GM12878 (cell line): ENCODE measurements at regions not wholly inside any gene's neighbourhood (a gene's known extent, or its start where the extent isn't known, plus 50 kb on each side); places are given as distances from the start of the nearest gene placed in this dataset.

Experiments
- ATAC-seq: fragments of 200-7000 bp; cut with Tn5 transposase; 3 replicates; pipeline ENCODE4 v1.9.1; 2020; ENCODE audit warnings: mild to moderate bottlenecking, moderate library complexity
- BruUV-seq: library from RNA; stranded (reverse); fragments of 400-500 nt; replicated peaks from 2 replicates; lab custom pipeline; 2021; lab: Mats Ljungman, UMichigan
- CTCF ChIA-PET: fragments of 300-600 bp; sonication (Branson Sonifier 250); formaldehyde crosslinking; extraction: SDS; loops from one replicate; lab custom pipeline; 2021; ENCODE audit warnings: inconsistent platforms; lab: Yijun Ruan, JAX
- POLR2A ChIA-PET: fragments of 350-600 bp; formaldehyde crosslinking; extraction: SDS; loops from one replicate; lab custom pipeline; 2021; ENCODE audit warnings: inconsistent platforms; lab: Charles Lee
- RAD21 ChIA-PET: fragments of 300-600 bp; sonication (Branson Sonifier 250); formaldehyde crosslinking; loops from one replicate; lab custom pipeline; 2023; ENCODE audit warnings: antibody characterized with exemption; ENCODE audit not compliant: unreplicated experiment; lab: Charles Lee
- SMC1A ChIA-PET: fragments of 300-600 bp; sonication (Branson Sonifier 250); formaldehyde crosslinking; loops from one replicate; lab custom pipeline; 2023; ENCODE audit not compliant: unreplicated experiment, uncharacterized antibody; lab: Charles Lee
- DNase-seq: peaks from one replicate; pipeline ENCODE4 v3.0.0-alpha.2; 2011; ENCODE audit warnings: low read depth, low spot score
- FAIRE-seq: peaks from 3 replicates; lab custom pipeline; 2011; peaks lifted over from hg19 to GRCh38; lab: Jason Lieb, UNC
- H2AFZ ChIP-seq: 2 replicates; pipeline ENCODE4 v1.6.0; 2011; ENCODE audit warnings: low read depth, low read length, control low read depth; ENCODE audit not compliant: control insufficient read depth
- H3K27ac ChIP-seq: 2 replicates; pipeline ENCODE4 v1.5.1; 2011; ENCODE audit warnings: control low read depth; ENCODE audit not compliant: control insufficient read depth, insufficient read depth
- H3K27me3 ChIP-seq, 2 experiments: replicated peaks in 1 of 2; 2 replicates each; pipeline versions ENCODE4 v1.6.0 to v1.6.1; 2011; ENCODE audit warnings: low read length in 1 of 2; ENCODE audit not compliant: control insufficient read depth in 2 of 2, insufficient read depth in 2 of 2
- H3K36me3 ChIP-seq, 2 experiments: 2 replicates each; pipeline ENCODE4 v1.5.1; 2011; ENCODE audit warnings: low read length in 1 of 2; ENCODE audit not compliant: control insufficient read depth in 2 of 2, insufficient read depth in 2 of 2
- H3K4me1 ChIP-seq: 2 replicates; pipeline ENCODE4 v1.6.1; 2011; ENCODE audit warnings: mild to moderate bottlenecking, low read length, moderate library complexity, mixed read lengths; ENCODE audit not compliant: control insufficient read depth, insufficient read depth
- H3K4me2 ChIP-seq: 2 replicates; pipeline ENCODE4 v1.6.0; 2011; ENCODE audit warnings: control low read depth; ENCODE audit not compliant: control insufficient read depth, insufficient read depth
- H3K4me3 ChIP-seq: fragments of 200-600 bp; sonication (generic); 2 replicates; pipeline ENCODE4 v1.5.1; 2016
- H3K79me2 ChIP-seq: 2 replicates; pipeline ENCODE4 v1.6.0; 2011; ENCODE audit warnings: low read length; ENCODE audit not compliant: control insufficient read depth, insufficient read depth
- H3K9ac ChIP-seq: 2 replicates; pipeline ENCODE4 v1.8.0; 2011; ENCODE audit warnings: low read length, control low read depth, mixed read lengths; ENCODE audit not compliant: control insufficient read depth, insufficient read depth
- H3K9me3 ChIP-seq: replicated peaks from 3 replicates; pipeline ENCODE4 v1.5.1; 2011; ENCODE audit warnings: mild to moderate bottlenecking, low read length; ENCODE audit not compliant: control insufficient read depth, insufficient read depth
- H4K20me1 ChIP-seq: 2 replicates; pipeline ENCODE4 v1.6.0; 2011; ENCODE audit not compliant: control insufficient read depth, insufficient read depth
- CBX5 ChIP-seq: sonication (generic); IDR thresholded peaks from 2 replicates; pipeline ENCODE4 v1.6.1; 2016; ENCODE audit warnings: low read depth, moderate library complexity, mild to moderate bottlenecking, inconsistent platforms
- ESRRA ChIP-seq: IDR thresholded peaks from 2 replicates; pipeline ENCODE4 v1.6.1; 2012; ENCODE audit warnings: mild to moderate bottlenecking, low read length, improper control_type of control experiment
- GABPA ChIP-seq: IDR thresholded peaks from 2 replicates; pipeline ENCODE4 v1.6.1; 2014; ENCODE audit warnings: antibody characterized with exemption, low read depth, mild to moderate bottlenecking, inconsistent platforms
- JUNB ChIP-seq: IDR thresholded peaks from 2 replicates; pipeline ENCODE4 v1.6.1; 2016; ENCODE audit warnings: antibody characterized with exemption, mild to moderate bottlenecking
- KAT2A ChIP-seq: conservative IDR thresholded peaks from 2 replicates; pipeline ENCODE4 v1.6.1; 2011; ENCODE audit warnings: low read depth, low read length; ENCODE audit not compliant: control insufficient read depth
- KDM1A ChIP-seq: fragments of 200-600 bp; sonication (generic); IDR thresholded peaks from 2 replicates; pipeline ENCODE4 v1.6.1; 2016; ENCODE audit warnings: borderline replicate concordance
- NFIC ChIP-seq: IDR thresholded peaks from 2 replicates; pipeline ENCODE4 v1.6.1; 2012; ENCODE audit warnings: low read depth, mild to moderate bottlenecking, inconsistent platforms, low read length, moderate library complexity
- PML ChIP-seq: IDR thresholded peaks from 2 replicates; pipeline ENCODE4 v1.6.1; 2012; ENCODE audit warnings: low read length, inconsistent platforms
- POLR2AphosphoS2 ChIP-seq: IDR thresholded peaks from 2 replicates; pipeline ENCODE4 v1.6.1; 2011; ENCODE audit warnings: low read depth, mild to moderate bottlenecking, low read length, improper control_type of control experiment, moderate library complexity
- POU2F2 ChIP-seq: IDR thresholded peaks from 3 replicates; pipeline ENCODE4 v1.6.1; 2011; ENCODE audit warnings: low read depth, mild to moderate bottlenecking, low read length, borderline replicate concordance
- RELA ChIP-seq: fragments of 450-650 bp; IDR thresholded peaks from 2 replicates; pipeline ENCODE4 v1.8.0; 2014; ENCODE audit warnings: borderline replicate concordance; ENCODE audit not compliant: partially characterized antibody
- SPI1 ChIP-seq: IDR thresholded peaks from 2 replicates; pipeline ENCODE4 v1.6.1; 2011; ENCODE audit warnings: low read depth, mild to moderate bottlenecking, low read length, moderate library complexity, borderline replicate concordance; ENCODE audit not compliant: insufficient read depth
- SREBF1 ChIP-seq: IDR thresholded peaks from 2 replicates; pipeline ENCODE4 v1.6.1; 2012; ENCODE audit warnings: mild to moderate bottlenecking, low read length
- STAT1 ChIP-seq: fragments of 450-650 bp; conservative IDR thresholded peaks from 2 replicates; pipeline ENCODE4 v1.6.1; 2014; ENCODE audit warnings: antibody characterized with exemption, mild to moderate bottlenecking
- YY1 ChIP-seq: IDR thresholded peaks from 2 replicates; pipeline ENCODE4 v1.6.1; 2011; ENCODE audit warnings: low read depth, mild to moderate bottlenecking, low read length
- ZNF24 ChIP-seq: fragments of 450-650 bp; IDR thresholded peaks from 2 replicates; pipeline ENCODE4 v1.6.1; 2017; ENCODE audit warnings: antibody characterized with exemption, mild to moderate bottlenecking
- ZZZ3 ChIP-seq: IDR thresholded peaks from 2 replicates; pipeline ENCODE4 v1.6.1; 2011; ENCODE audit warnings: low read depth; ENCODE audit not compliant: control insufficient read depth, insufficient read length
- WGBS: methylation state at CpG from one replicate; pipeline ENCODE4 v1.1.6; 2016; ENCODE audit warnings: low lambda C conversion rate; ENCODE audit not compliant: insufficient replicate concordance, insufficient coverage; ENCODE audit errors: missing lambda C conversion rate; 5-methylcytosine and 5-hydroxymethylcytosine counted together
- in situ Hi-C: fragments of 300-500 bp; cut with MboI; formaldehyde crosslinking; loops from 9 replicates; pipeline ENCODE4 v1.14.3; 2018; ENCODE audit warnings: mixed read lengths
- intact Hi-C: fragments of 100-400 bp; cut with micrococcal nuclease; formaldehyde crosslinking; loops from one replicate; pipeline ENCODE4 v1.14.2; 2022; ENCODE audit not compliant: unreplicated experiment
- TF ChIP-seq, protein P1 (sequence below): fragments of 450-650 bp; conservative IDR thresholded peaks from 2 replicates; pipeline ENCODE4 v1.6.1; 2017; ENCODE audit warnings: mild to moderate bottlenecking, moderate library complexity
- TF ChIP-seq, protein P2 (sequence below): fragments of 450-650 bp; IDR thresholded peaks from 2 replicates; pipeline ENCODE4 v1.6.1; 2017; ENCODE audit warnings: low read depth, mild to moderate bottlenecking, moderate library complexity
- TF ChIP-seq, protein P3 (sequence below), 3 experiments: IDR thresholded peaks in 2 of 3; conservative IDR thresholded peaks in 1 of 3; 2 replicates each; pipeline ENCODE4 v1.5.1; 2011; ENCODE audit warnings: low read depth in 3 of 3, low read length in 3 of 3, mild to moderate bottlenecking in 3 of 3, control low read depth in 2 of 3, moderate library complexity in 2 of 3, inconsistent platforms in 1 of 3, mixed read lengths in 1 of 3; ENCODE audit not compliant: control insufficient read depth in 2 of 3, insufficient read depth in 1 of 3; ENCODE audit errors: extremely low read depth in 1 of 3

DNA sequence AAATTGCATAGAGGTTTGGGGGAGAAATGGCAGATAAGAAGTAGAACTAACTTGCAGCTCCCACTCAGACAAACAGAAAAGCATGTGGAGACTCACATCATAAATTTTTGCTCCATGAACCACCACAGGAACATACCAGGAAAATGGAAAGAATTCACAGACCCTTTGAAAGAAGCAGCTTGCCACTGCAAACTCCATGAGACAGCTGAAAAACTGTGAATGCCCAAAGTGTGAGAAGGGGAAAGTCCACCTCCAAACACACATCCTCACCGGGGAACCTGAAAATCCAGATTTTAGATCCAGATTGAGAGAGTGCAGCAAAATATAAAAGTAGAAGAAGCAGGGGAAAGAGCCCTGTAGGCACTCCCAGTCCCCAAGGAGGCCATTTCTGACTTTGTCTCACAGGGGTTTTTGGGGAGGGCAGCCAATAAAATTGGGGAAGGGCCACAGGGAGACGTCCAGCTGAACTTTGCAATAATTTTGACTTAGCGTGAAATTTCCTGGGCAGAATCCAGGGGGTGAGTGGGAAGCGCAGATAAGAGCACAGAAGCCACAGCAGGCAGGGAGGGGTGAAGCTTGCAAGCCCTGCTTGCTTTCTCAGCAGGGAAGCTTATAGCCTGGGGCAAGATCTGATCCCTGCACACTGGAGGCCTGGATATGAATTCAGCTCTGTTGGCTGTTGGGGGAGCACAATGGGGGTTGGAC, 183.4 kb upstream of the UBE2E2 start:
- FAIRE-seq: no peak
- in situ Hi-C loops: no loop called here
- CTCF ChIA-PET: interaction anchor here (2.0 kb wide), 1 partner anchor 9 kb away, joined by 5 read pairs; no protein-coding TSS in a partner anchor

More for the DNA sequence above, 183.4 kb upstream of the UBE2E2 start:
- H3K79me2 ChIP-seq: no peaks in the 10 kb centered on the region
- no peak overlapping the region for H3K4me3 ChIP-seq
- POLR2A ChIA-PET: no interaction called here
- intact Hi-C loops: no loop called here
- 72% methylated on average over 4 of the region's 4 CpGs for WGBS
- H3K36me3 ChIP-seq: no peaks in the 10 kb centered on the region
- no peaks in the 10 kb centered on the region for H3K4me1 ChIP-seq
- RAD21 ChIA-PET: no interaction called here
- TF ChIP-seq ZNF24: no peak
- no peak for TF ChIP-seq NFIC
- no peak for TF ChIP-seq ZZZ3
- TF ChIP-seq SPI1: no peak
- TF ChIP-seq POU2F2: no peak
- TF ChIP-seq PML: no peak
- TF ChIP-seq, protein P1, sequence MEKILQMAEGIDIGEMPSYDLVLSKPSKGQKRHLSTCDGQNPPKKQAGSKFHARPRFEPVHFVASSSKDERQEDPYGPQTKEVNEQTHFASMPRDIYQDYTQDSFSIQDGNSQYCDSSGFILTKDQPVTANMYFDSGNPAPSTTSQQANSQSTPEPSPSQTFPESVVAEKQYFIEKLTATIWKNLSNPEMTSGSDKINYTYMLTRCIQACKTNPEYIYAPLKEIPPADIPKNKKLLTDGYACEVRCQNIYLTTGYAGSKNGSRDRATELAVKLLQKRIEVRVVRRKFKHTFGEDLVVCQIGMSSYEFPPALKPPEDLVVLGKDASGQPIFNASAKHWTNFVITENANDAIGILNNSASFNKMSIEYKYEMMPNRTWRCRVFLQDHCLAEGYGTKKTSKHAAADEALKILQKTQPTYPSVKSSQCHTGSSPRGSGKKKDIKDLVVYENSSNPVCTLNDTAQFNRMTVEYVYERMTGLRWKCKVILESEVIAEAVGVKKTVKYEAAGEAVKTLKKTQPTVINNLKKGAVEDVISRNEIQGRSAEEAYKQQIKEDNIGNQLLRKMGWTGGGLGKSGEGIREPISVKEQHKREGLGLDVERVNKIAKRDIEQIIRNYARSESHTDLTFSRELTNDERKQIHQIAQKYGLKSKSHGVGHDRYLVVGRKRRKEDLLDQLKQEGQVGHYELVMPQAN: no peak
- TF ChIP-seq, protein P2, sequence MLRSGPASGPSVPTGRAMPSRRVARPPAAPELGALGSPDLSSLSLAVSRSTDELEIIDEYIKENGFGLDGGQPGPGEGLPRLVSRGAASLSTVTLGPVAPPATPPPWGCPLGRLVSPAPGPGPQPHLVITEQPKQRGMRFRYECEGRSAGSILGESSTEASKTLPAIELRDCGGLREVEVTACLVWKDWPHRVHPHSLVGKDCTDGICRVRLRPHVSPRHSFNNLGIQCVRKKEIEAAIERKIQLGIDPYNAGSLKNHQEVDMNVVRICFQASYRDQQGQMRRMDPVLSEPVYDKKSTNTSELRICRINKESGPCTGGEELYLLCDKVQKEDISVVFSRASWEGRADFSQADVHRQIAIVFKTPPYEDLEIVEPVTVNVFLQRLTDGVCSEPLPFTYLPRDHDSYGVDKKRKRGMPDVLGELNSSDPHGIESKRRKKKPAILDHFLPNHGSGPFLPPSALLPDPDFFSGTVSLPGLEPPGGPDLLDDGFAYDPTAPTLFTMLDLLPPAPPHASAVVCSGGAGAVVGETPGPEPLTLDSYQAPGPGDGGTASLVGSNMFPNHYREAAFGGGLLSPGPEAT: no peak
- no peak for TF ChIP-seq KAT2A
- no peak for TF ChIP-seq ESRRA
- no peak for TF ChIP-seq SREBF1
- TF ChIP-seq, protein P3, sequence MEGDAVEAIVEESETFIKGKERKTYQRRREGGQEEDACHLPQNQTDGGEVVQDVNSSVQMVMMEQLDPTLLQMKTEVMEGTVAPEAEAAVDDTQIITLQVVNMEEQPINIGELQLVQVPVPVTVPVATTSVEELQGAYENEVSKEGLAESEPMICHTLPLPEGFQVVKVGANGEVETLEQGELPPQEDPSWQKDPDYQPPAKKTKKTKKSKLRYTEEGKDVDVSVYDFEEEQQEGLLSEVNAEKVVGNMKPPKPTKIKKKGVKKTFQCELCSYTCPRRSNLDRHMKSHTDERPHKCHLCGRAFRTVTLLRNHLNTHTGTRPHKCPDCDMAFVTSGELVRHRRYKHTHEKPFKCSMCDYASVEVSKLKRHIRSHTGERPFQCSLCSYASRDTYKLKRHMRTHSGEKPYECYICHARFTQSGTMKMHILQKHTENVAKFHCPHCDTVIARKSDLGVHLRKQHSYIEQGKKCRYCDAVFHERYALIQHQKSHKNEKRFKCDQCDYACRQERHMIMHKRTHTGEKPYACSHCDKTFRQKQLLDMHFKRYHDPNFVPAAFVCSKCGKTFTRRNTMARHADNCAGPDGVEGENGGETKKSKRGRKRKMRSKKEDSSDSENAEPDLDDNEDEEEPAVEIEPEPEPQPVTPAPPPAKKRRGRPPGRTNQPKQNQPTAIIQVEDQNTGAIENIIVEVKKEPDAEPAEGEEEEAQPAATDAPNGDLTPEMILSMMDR (IDR thresholded peaks at IDR 0.05 in 2 of 3, conservative IDR thresholded peaks at IDR 0.05 in 1 of 3; ENCODE audit: control insufficient read depth in 2 of 3, extremely low read depth in 1 of 3, insufficient read depth in 1 of 3, low read depth in 3 of 3, low read length in 3 of 3): no peak
- TF ChIP-seq CBX5: no peak
- TF ChIP-seq RELA: no peak
- TF ChIP-seq KDM1A: no peak
- TF ChIP-seq YY1: no peak
- no peak for TF ChIP-seq JUNB
- TF ChIP-seq GABPA: no peak
- TF ChIP-seq POLR2AphosphoS2: no peak
- no peak for TF ChIP-seq STAT1
- no peak overlapping the region for H3K9ac ChIP-seq
- no peaks in the 10 kb centered on the region for H3K27me3 ChIP-seq
- no peak for DNase-seq
- H3K9me3 ChIP-seq: no peaks in the 10 kb centered on the region
- no peaks in the 10 kb centered on the region for H4K20me1 ChIP-seq
- no peak overlapping the region for H2AFZ ChIP-seq
- no TSS peak for BruUV-seq
- no peak for ATAC-seq
- SMC1A ChIA-PET: interaction anchor here (0.6 kb wide), 1 partner anchor 976 kb away, joined by 3 read pairs; no protein-coding TSS in a partner anchor
- H3K4me2 ChIP-seq: no peak overlapping the region
- H3K27ac ChIP-seq: no peak overlapping the region
